ENCODE measurements at regions not wholly inside any gene's neighbourhood (a gene's known extent, or its start where the extent isn't known, plus 50 kb on each side); places are given as distances from the start of the nearest gene placed in this dataset.

GRCh38 chr2:35298493-35298892, 1057.1 kb upstream of the CRIM1 start:
- no peak overlapping the region for H3K27ac ChIP-seq (ENCODE audit: low read length)
- H3K9ac ChIP-seq (ENCODE audit: low read length): no peak overlapping the region
- no peaks in the 10 kb centered on the region for H3K36me3 ChIP-seq (ENCODE audit: insufficient read depth, low read length)
- no peaks in the 10 kb centered on the region for H4K20me1 ChIP-seq (ENCODE audit: insufficient read depth)
- TF ChIP-seq POLR2AphosphoS5 (IDR thresholded peaks at IDR 0.05): no peak
- no peak for TF ChIP-seq TAF1 (IDR thresholded peaks at IDR 0.05; ENCODE audit: low read depth)
- no peak for TF ChIP-seq SMC3 (conservative IDR thresholded peaks at IDR 0.05; ENCODE audit: poor library complexity)
- TF ChIP-seq CTCF (IDR thresholded peaks at IDR 0.05; ENCODE audit: poor library complexity, severe bottlenecking): no peak
- TF ChIP-seq EP300 (conservative IDR thresholded peaks at IDR 0.05; ENCODE audit: poor library complexity, severe bottlenecking): no peak
- no peak for TF ChIP-seq EZH2 (IDR thresholded peaks at IDR 0.05; ENCODE audit: borderline replicate concordance, insufficient read depth, low read length, poor library complexity, severe bottlenecking)
- TF ChIP-seq MXI1 (conservative IDR thresholded peaks at IDR 0.05; ENCODE audit: poor library complexity, severe bottlenecking): no peak
- TF ChIP-seq RAD21 (conservative IDR thresholded peaks at IDR 0.05): no peak
- TF ChIP-seq, protein P1, sequence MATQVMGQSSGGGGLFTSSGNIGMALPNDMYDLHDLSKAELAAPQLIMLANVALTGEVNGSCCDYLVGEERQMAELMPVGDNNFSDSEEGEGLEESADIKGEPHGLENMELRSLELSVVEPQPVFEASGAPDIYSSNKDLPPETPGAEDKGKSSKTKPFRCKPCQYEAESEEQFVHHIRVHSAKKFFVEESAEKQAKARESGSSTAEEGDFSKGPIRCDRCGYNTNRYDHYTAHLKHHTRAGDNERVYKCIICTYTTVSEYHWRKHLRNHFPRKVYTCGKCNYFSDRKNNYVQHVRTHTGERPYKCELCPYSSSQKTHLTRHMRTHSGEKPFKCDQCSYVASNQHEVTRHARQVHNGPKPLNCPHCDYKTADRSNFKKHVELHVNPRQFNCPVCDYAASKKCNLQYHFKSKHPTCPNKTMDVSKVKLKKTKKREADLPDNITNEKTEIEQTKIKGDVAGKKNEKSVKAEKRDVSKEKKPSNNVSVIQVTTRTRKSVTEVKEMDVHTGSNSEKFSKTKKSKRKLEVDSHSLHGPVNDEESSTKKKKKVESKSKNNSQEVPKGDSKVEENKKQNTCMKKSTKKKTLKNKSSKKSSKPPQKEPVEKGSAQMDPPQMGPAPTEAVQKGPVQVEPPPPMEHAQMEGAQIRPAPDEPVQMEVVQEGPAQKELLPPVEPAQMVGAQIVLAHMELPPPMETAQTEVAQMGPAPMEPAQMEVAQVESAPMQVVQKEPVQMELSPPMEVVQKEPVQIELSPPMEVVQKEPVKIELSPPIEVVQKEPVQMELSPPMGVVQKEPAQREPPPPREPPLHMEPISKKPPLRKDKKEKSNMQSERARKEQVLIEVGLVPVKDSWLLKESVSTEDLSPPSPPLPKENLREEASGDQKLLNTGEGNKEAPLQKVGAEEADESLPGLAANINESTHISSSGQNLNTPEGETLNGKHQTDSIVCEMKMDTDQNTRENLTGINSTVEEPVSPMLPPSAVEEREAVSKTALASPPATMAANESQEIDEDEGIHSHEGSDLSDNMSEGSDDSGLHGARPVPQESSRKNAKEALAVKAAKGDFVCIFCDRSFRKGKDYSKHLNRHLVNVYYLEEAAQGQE (IDR thresholded peaks at IDR 0.05; ENCODE audit: borderline replicate concordance): no peak
- H2AFZ ChIP-seq (ENCODE audit: low read depth, low read length): no peak overlapping the region
- no peak overlapping the region for H3K4me3 ChIP-seq (ENCODE audit: low read length)
- H3K9me3 ChIP-seq (ENCODE audit: low read length): no peaks in the 10 kb centered on the region
- H3K4me2 ChIP-seq (ENCODE audit: low read length): no peak overlapping the region
- H3F3A ChIP-seq (ENCODE audit: insufficient read depth, low read length, poor library complexity, severe bottlenecking): no peaks in the 10 kb centered on the region
- no peaks in the 10 kb centered on the region for H3K9me2 ChIP-seq (ENCODE audit: insufficient read depth, low read length)
- H3K27me3 ChIP-seq (ENCODE audit: insufficient read depth, low read depth, low read length): no peaks in the 10 kb centered on the region
- no peaks in the 10 kb centered on the region for H3K79me2 ChIP-seq (replicated peaks; ENCODE audit: insufficient read depth, low read length)

GRCh38 chr2:35297403-35297802, 1058.2 kb upstream of the CRIM1 start:
- Histone ChIP-seq H3K36me3 (ENCODE audit: insufficient read depth, low read length) (no peaks in the 10 kb centered on the region), H3K9me3 (ENCODE audit: low read length) (no peaks in the 10 kb centered on the region), H3K27ac (ENCODE audit: low read length) (no peak overlapping the region), H3F3A (ENCODE audit: insufficient read depth, low read length, poor library complexity, severe bottlenecking) (no peaks in the 10 kb centered on the region), H3K9ac (ENCODE audit: low read length) (no peak overlapping the region), H3K4me2 (ENCODE audit: low read length) (no peak overlapping the region), H3K9me2 (ENCODE audit: insufficient read depth, low read length) (no peaks in the 10 kb centered on the region), H3K79me2 (replicated peaks; ENCODE audit: insufficient read depth, low read length) (no peaks in the 10 kb centered on the region), H3K4me3 (ENCODE audit: low read length) (no peak overlapping the region), H4K20me1 (ENCODE audit: insufficient read depth) (no peaks in the 10 kb centered on the region), H2AFZ (ENCODE audit: low read depth, low read length) (no peak overlapping the region), H3K27me3 (ENCODE audit: insufficient read depth, low read depth, low read length) (no peaks in the 10 kb centered on the region)
- no peak for TF ChIP-seq EZH2 (IDR thresholded peaks at IDR 0.05; ENCODE audit: borderline replicate concordance, insufficient read depth, low read length, poor library complexity, severe bottlenecking)
